NCI-H1436 treated with DMSO at 0.1 percent for 48 hours (cell line): ENCODE measurements at regions not wholly inside any gene's neighbourhood (a gene's known extent, or its start where the extent isn't known, plus 50 kb on each side); places are given as distances from the start of the nearest gene placed in this dataset.

Experiments used
- DNase-seq: peaks from one replicate; lab custom pipeline; 2025; lab: John Stamatoyannopoulos, UW

GRCh38 chr20:6562111-6562510 lies 205.4 kb upstream of the BMP2 start:
- DNase-seq: no peak

GRCh38 chr20:6560978-6561377 lies 206.5 kb upstream of the BMP2 start:
- no peak for DNase-seq

- DNase-seq: no peak
Observed at GRCh38 chr20:6559791-6560190, 207.7 kb upstream of the BMP2 start.

- no peak for DNase-seq
Observed at GRCh38 chr20:6558341-6558740, 209.1 kb upstream of the BMP2 start.

- no peak for DNase-seq
Observed at GRCh38 chr20:6533761-6534479, 233.6 kb upstream of the BMP2 start.

GRCh38 chr20:6533351-6533750 lies 234.1 kb upstream of the BMP2 start:
- no peak for DNase-seq

- DNase-seq: no peak
Observed at GRCh38 chr20:6530779-6531315, 236.6 kb upstream of the BMP2 start.

GRCh38 chr20:6530254-6530653 lies 237.2 kb upstream of the BMP2 start:
- DNase-seq: no peak

- DNase-seq: no peak
Observed at GRCh38 chr20:6525447-6526303, 241.8 kb upstream of the BMP2 start.

GRCh38 chr20:6524305-6524704 lies 243.2 kb upstream of the BMP2 start:
- no peak for DNase-seq

GRCh38 chr20:6519556-6519955 lies 247.9 kb upstream of the BMP2 start:
- no peak for DNase-seq

- DNase-seq: no peak
Observed at GRCh38 chr20:6515261-6515660, 252.2 kb upstream of the BMP2 start.

- DNase-seq: no peak
Observed at GRCh38 chr20:6513599-6513998, 253.9 kb upstream of the BMP2 start.

- no peak for DNase-seq
Observed at GRCh38 chr20:6509374-6509773, 258.1 kb upstream of the BMP2 start.

- DNase-seq: no peak
Observed at GRCh38 chr20:6506906-6507305, 260.6 kb upstream of the BMP2 start.

- no peak for DNase-seq
Observed at GRCh38 chr20:6504826-6505225, 262.7 kb upstream of the BMP2 start.

GRCh38 chr20:6504179-6504578 lies 263.3 kb upstream of the BMP2 start:
- no peak for DNase-seq

- no peak for DNase-seq
Observed at GRCh38 chr20:6502999-6503398, 264.5 kb upstream of the BMP2 start.

GRCh38 chr20:6502219-6502618 lies 265.3 kb upstream of the BMP2 start:
- DNase-seq: no peak

- no peak for DNase-seq
Observed at GRCh38 chr20:6501061-6501460, 266.4 kb upstream of the BMP2 start.

- DNase-seq: no peak
Observed at GRCh38 chr20:6499566-6499965, 267.9 kb upstream of the BMP2 start.

- DNase-seq: no peak
Observed at GRCh38 chr20:6496874-6497273, 270.6 kb upstream of the BMP2 start.

GRCh38 chr20:6495907-6496306 lies 271.6 kb upstream of the BMP2 start:
- no peak for DNase-seq
